T-cell (primary cell): ENCODE measurements at regions not wholly inside any gene's neighbourhood (a gene's known extent, or its start where the extent isn't known, plus 50 kb on each side); places are given as distances from the start of the nearest gene placed in this dataset.

Experiments used
- ATAC-seq, 4 experiments: fragments of 200-7000 bp in 3 of 4; fragments of 150-1000 bp in 1 of 4; cut with Tn5 transposase; replicated peaks in 1 of 4; 1 replicate in 3 of 4; 2 replicates in 1 of 4; pipeline ENCODE4 v1.10.0; 2021; ENCODE audit warnings: moderate library complexity in 3 of 4, mild to moderate bottlenecking in 2 of 4, moderate number of reproducible peaks in 1 of 4
- CTCF ChIA-PET, 2 donors: fragments of 300-600 bp; sonication (Branson Sonifier 250); formaldehyde crosslinking; loops; one replicate each; lab custom pipeline; 2022; ENCODE audit warnings: antibody characterized with exemption in 2 of 2; lab: Charles Lee
- POLR2A ChIA-PET, 2 donors: fragments of 300-600 bp; sonication (Branson Sonifier 250); formaldehyde crosslinking; loops; one replicate each; lab custom pipeline; 2022; ENCODE audit warnings: antibody characterized with exemption in 2 of 2; lab: Charles Lee
- DNase-seq, 35 experiments: peaks; one replicate each; pipeline versions ENCODE4 v3.0.0 to v3.0.0-alpha.2; 2013 to 2023
- H3K27ac ChIP-seq: one replicate; pipeline ENCODE4 v1.5.1; 2013; ENCODE audit warnings: low read length
- H3K27me3 ChIP-seq, 2 experiments: replicated peaks in 1 of 2; 1 replicate in 1 of 2; 2 replicates in 1 of 2; pipeline versions ENCODE4 v1.6.1 to v1.7.0; 2013; ENCODE audit warnings: low read length in 1 of 2, mixed read lengths in 1 of 2; ENCODE audit not compliant: control insufficient read depth in 2 of 2, insufficient read depth in 2 of 2; ENCODE audit errors: extremely low read depth in 1 of 2
- H3K36me3 ChIP-seq, 2 donors: 1 replicate in 1 of 2; 2 replicates in 1 of 2; pipeline versions ENCODE4 v1.6.1 to v1.7.0; 2013; ENCODE audit warnings: low read length in 1 of 2; ENCODE audit not compliant: control insufficient read depth in 2 of 2, insufficient read depth in 1 of 2; ENCODE audit errors: extremely low read depth in 1 of 2
- H3K4me1 ChIP-seq, 2 experiments: 1 replicate in 1 of 2; 2 replicates in 1 of 2; pipeline versions ENCODE4 v1.6.1 to v1.7.0; 2013; ENCODE audit warnings: low read length in 2 of 2, mixed read lengths in 1 of 2; ENCODE audit not compliant: insufficient read depth in 2 of 2, control insufficient read depth in 1 of 2; ENCODE audit errors: extremely low read depth in 1 of 2
- H3K4me3 ChIP-seq, 2 donors: 1 replicate in 1 of 2; 2 replicates in 1 of 2; pipeline versions ENCODE4 v1.5.1 to v1.7.0; 2013; ENCODE audit warnings: mild to moderate bottlenecking in 2 of 2, low read length in 1 of 2, moderate library complexity in 1 of 2; ENCODE audit not compliant: control insufficient read depth in 1 of 2; ENCODE audit errors: extremely low read depth in 1 of 2
- H3K9me3 ChIP-seq: 2 replicates; pipeline ENCODE4 v1.7.0; 2013
- H3K27ac Mint-ChIP-seq, 2 donors: one replicate each; pipeline ENCODE4 v1.8.0; 2020 to 2021; ENCODE audit warnings: mild to moderate bottlenecking in 2 of 2, mixed read lengths in 2 of 2
- H3K27me3 Mint-ChIP-seq, 2 donors: one replicate each; pipeline ENCODE4 v1.8.0; 2021 to 2022; ENCODE audit warnings: mixed read lengths in 2 of 2
- H3K36me3 Mint-ChIP-seq: one replicate; pipeline ENCODE4 v1.8.0; 2021; ENCODE audit warnings: mixed read lengths
- H3K4me1 Mint-ChIP-seq, 3 donors: one replicate each; pipeline ENCODE4 v1.8.0; 2020 to 2022; ENCODE audit warnings: mixed read lengths in 3 of 3, mild to moderate bottlenecking in 1 of 3
- H3K4me3 Mint-ChIP-seq, 3 donors: one replicate each; pipeline ENCODE4 v1.8.0; 2020 to 2022; ENCODE audit warnings: mild to moderate bottlenecking in 3 of 3, mixed read lengths in 3 of 3, moderate library complexity in 3 of 3
- H3K9me3 Mint-ChIP-seq, 3 donors: one replicate each; pipeline ENCODE4 v1.8.0; 2020 to 2022; ENCODE audit warnings: mixed read lengths in 3 of 3
- WGBS: methylation state at CpG from one replicate; pipeline ENCODE4 v1.1.5; 2013; ENCODE audit warnings: missing lambda C conversion rate; ENCODE audit not compliant: insufficient coverage; 5-methylcytosine and 5-hydroxymethylcytosine counted together

DNA sequence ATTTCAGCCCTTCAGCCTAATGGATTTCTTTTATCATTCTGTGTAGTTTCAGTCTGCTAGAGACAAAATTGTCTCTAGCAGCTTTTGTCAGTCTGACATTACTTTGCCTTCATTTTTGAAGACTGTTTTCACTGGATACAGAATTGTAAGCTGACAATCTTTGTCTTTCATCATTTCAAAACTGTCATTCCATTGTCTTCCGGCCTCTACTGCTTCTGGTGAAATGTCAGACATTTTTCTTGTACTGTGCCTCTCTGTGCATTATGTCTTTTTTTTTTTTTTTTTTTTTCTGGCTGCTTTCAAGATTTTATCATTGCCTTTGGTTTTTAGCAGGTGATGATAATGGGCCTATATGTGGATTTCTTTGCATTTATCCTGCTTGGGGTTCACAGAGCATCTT, 51.3 kb upstream of the ZNF169 start:
- Histone ChIP-seq H3K36me3 (no peaks in the 10 kb centered on the region), H3K9me3 (no peaks in the 10 kb centered on the region), H3K4me3 (no peak overlapping the region), H3K27me3 (peaks cover 0 to 4% of the 10 kb centered on the region in 2 experiments), H3K27ac (no peak overlapping the region), H3K4me1 (no peaks in the 10 kb centered on the region)
- ChIA-PET POLR2A (no interaction called here), CTCF (no interaction called here)
- Mint-ChIP-seq H3K4me3 (no peak overlapping the region), H3K9me3 (peaks cover 6 to 15% (median 7%) of the 10 kb centered on the region in 3 donors), H3K36me3 (peaks cover 6% of the 10 kb centered on the region), H3K27me3 (peaks cover 3 to 8% of the 10 kb centered on the region in 2 donors), H3K4me1 (no peaks in the 10 kb centered on the region), H3K27ac (no peak overlapping the region)
- DNase-seq (no peak), ATAC-seq (no peak)
- WGBS = no CpG with 5 or more reads among the region's 1 CpG
